AG20443 (cell line): ENCODE measurements at regions not wholly inside any gene's neighbourhood (a gene's known extent, or its start where the extent isn't known, plus 50 kb on each side); places are given as distances from the start of the nearest gene placed in this dataset.
"Not testable (repeated sequence)": the region's sequence is repeated elsewhere in the genome, so short reads cannot be mapped to it uniquely, and the experiment has no call there.

Experiments
- DNase-seq: peaks from one replicate; pipeline ENCODE4 v3.0.0; 2012; ENCODE audit warnings: low spot score, mixed read lengths

DNA sequence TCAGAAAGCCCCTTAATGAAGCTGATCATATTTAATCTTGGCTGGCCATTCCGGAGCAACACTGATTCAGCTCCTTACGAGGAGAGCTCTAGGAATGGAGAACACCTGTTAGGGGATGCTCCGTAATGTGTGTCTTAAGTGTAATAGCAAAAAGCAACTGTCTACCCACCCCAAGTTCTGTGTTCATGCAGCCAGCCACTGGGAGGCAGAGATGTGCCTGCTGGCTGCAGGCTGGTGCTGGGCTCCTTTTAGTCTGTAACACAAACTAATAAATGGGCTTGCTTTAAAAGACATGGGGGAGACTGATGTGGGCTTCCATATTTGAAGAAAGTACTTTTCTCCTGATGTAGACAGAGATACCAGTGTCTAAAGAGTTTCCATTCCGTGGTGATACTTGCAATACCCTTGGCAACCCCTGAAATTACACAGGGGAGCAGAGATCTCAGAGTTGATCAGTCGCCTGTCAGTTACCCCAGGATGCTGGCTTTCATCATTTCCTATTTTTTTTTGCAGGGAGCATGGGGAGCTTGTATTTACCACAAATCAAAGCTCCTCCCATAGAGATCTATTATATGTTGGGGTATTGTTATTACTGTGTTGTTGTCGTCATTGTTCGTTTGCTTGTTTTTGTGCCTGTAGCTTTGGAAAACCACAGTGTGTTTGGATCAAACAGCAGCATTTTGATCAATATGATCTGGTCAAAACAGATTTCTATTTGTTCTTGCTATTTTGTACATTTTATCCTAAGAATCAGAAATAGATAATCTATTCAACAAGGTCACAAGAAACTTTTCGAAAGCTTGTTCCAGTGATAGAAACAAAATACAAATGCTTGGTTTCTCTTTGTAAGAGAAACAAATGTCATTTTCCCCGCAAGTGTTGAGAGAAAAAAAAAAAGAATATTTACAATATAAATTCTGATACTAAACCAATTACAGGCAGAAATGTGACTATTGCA is 65.8 kb downstream of the MTX3 start:
- peak; percentile 63 for DNase-seq

GRCh38 chr5:79923431-79923830 is 67.6 kb downstream of the MTX3 start:
- no peak for DNase-seq

GRCh38 chr5:79922626-79923025 is 68.4 kb downstream of the MTX3 start:
- DNase-seq, result no peak

- not testable (repeated sequence) for DNase-seq
Measured at GRCh38 chr5:79907452-79907851, 83.6 kb downstream of the MTX3 start.

- not testable (repeated sequence) for DNase-seq
Measured at GRCh38 chr5:79902571-79902970, 88.5 kb downstream of the MTX3 start.

DNA sequence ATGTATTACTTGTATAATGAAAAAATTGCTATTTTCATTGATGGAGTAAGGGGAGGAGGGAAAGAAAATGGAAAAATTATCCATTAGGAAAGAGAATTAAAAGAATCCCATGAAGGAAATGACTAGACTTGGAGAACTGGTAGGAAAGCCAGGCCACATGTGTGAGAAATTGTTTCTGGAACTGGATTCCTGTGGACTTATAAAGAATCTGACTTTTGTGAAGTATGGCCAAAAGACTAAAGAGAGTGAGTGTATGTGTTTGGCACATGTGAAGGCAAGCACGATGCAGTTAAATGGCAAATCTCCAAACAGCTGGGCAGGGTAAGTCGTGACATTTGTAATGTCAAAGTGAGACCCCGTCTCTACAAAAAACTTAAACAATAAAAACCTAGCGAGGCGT is 89.4 kb downstream of the MTX3 start:
- DNase-seq, result no peak

GRCh38 chr5:79898611-79899010 is 92.5 kb downstream of the MTX3 start:
- no peak for DNase-seq

DNA sequence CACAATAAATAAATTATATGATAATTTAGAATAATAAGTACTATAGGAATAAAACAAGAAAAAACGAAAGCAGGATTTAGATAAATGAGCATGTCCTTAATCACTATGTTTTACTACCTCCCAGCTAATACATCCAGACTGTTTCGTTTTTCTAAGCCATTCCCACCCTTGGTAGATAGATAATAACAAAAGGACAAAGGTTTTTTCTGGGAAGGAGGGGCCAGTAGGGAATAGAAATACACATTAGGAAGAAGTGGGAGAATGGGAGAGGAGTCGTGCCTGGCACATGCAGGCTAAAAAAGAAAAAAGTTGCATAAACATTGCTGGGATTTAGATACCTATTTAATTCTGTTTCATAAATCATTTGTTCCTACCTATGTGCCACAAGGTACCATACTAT is 97.1 kb downstream of the MTX3 start:
- no peak for DNase-seq

- no peak for DNase-seq
Measured at GRCh38 chr5:79893485-79893884, 97.6 kb downstream of the MTX3 start.

- no peak for DNase-seq
Measured at GRCh38 chr5:79890930-79891249, 100.2 kb downstream of the MTX3 start.

DNA sequence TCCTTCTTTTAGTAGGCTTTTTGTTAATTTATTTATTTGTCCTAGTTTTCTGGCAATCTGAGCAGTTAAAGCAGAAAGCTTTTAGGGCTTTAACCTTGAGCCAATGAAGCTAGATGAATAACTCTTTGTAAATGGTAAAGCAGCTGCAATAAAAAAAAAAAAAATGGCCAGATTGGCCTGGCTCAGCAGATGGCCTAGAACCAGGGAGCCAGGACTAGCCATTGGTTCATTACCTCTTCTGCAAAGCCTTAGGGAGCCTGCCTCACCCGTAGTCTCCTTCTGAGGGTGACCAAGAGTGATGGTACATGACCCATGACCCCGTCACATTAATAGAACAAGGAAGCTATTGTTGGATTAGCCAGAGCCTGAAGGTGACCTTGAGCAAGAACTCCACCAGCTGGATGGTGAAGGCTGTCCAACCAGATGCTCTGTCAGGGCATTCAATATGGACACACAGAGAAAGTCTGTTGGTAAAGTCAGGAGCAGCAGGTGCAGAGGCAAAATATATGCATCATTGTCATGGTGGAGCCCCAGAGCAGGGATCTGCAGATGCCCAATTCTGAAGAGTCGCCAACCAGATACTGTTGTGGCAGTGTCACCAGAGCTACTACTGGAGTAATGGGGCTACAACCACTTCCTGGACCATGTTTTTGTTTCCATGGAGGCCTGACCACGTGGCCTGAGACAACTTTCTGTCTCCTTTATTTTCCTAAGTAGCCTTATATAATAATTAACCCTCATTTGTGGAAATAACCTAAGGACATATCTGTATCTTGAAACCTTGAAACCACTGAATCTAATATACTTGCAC is 100.7 kb downstream of the MTX3 start:
- no peak for DNase-seq

DNA sequence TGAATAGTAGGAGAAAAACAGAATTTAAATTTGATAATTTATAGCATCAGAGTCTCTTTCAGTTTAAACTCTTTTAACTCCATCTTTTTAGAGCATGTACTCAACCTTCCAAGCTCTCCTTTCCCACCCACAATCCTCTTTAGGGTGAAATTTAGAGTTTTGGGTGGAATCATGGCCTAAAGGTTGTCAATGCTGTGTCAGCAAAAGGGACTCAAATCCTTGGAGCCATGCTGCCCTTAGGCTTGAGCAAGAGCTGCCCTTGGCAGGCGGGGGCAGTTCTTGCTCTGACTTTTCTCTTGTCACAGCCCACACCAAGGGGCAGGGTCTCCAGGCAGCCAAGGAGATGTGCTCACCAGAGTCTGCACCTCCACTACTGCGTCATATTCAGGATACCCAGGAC is 102.4 kb downstream of the MTX3 start:
- DNase-seq, result no peak

DNA sequence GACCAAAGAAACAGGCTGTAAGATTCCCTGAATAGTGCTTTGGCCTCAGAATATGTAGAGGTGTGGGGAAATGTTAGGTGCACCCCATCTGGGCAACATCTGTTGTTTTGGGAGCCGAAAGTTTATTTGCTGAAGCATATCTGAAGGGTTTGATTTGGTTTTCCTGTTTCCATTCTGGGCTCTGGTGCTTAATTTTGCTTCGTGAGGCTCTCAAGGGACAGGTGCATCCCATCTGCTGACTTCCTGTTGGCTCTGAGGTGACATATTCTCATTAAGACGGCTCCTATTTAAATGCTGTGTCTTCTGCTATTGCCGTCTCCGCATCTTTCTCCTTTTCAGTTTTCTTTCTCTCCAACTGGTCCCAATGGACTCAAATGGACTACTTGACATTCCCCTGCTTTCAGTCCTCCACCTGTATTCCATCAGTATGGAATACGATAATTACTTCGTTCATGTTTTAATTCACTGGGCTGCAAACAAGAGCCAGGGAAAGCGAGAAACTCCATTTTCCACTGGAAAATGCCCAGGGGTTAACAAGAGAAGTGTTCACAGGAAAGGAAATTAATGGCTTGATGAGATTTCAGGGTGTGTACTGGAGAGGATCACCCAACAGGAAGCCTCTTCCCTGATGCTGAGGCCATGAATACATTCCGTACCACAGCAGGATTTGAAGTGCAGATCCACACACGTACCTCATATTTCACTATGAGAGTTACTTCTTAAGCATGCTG is 104.0 kb downstream of the MTX3 start:
- no peak for DNase-seq

DNA sequence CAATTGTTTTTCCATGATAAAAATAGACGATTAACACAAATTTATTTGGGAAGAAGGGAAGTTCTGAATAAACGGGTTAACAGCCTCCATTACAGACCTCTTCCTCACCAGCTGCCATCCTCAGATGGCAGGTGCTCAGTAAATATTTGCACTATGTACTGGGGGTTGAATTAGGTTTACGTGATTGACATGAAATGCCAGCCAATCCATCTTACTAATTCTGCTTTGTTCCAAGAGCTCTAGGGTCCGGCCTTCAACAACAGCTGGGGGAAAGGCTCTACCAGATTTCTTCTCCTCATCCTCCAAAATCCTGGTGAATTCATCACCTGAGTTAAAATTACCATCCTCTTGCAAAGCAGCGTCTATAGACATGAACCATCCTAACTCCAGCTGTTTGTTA is 104.6 kb downstream of the MTX3 start:
- no peak for DNase-seq

GRCh38 chr5:79879880-79880279 is 111.2 kb downstream of the MTX3 start:
- DNase-seq, result not testable (repeated sequence)

- no peak for DNase-seq
Measured at GRCh38 chr5:79878721-79879336, 112.2 kb downstream of the MTX3 start.

DNA sequence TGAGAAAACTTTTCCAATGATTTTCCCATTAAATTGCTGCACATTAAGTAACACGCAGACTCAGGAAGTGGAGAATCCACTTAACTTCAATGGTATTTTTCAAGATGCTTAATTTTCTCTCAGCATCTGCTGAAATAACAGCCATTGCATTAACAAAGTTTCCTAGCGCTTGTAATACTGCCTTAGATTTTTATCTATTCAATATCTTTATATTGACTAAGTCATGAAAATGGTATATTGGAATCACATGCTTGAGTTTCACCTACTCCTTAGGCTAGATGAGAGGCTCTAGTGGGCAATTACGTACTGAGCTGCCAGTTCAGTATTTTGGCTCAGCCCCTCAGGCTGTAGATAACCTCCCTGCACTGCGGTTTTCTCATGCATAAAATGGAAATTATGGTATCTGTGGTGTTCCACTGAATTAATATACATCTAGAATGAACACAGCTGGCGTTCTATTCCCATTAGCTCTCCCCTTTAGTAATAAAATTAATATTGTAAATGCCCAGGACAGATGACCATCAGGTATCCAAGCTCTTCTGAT is 112.9 kb downstream of the MTX3 start:
- DNase-seq, result no peak

- no peak for DNase-seq
Measured at GRCh38 chr5:79876456-79876855, 114.6 kb downstream of the MTX3 start.

DNA sequence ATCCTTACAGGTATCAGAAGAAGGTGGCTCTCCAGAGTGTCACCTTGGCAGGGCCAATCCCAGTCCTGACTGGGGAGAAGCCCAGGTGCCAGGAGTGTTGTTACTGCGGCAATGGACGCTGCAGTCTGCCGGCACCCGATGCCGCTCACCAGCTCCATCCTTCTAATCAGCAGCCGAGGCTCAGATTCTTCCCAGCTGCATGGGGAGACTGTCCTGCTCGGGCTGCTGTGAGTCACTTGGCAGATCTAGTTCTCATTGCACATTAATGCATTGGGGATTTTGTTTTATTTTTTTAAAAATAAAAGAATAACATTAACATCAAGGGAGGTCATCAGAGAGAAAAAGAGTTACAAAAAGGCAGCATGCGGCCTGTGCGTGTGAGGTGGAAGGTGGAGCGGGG is 115.8 kb downstream of the MTX3 start:
- peak; percentile 49 for DNase-seq

DNA sequence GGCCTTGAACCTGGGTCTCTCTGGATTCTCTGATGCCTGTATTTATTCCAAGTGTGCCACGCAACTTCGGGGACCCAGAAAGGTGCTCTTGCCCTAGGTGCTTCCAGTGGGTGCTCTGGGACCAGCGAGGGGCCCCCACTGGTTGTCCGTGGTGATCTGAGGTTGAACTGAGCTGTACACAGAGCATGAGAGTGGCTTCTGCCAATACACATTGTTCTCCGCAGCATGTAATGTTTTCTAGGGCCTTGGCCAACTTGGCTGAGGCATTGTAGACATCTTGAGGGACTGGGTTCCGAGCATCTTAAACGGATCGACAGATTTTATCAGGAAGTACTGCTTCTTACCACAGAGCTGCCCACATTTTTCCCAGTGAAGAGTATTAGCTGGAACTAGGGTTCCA is 117.9 kb downstream of the MTX3 start:
- no peak for DNase-seq

GRCh38 chr5:79872291-79872690 is 118.8 kb downstream of the MTX3 start:
- no peak for DNase-seq
